ENCODE measurements at regions not wholly inside any gene's neighbourhood (a gene's known extent, or its start where the extent isn't known, plus 50 kb on each side); places are given as distances from the start of the nearest gene placed in this dataset.

DNA sequence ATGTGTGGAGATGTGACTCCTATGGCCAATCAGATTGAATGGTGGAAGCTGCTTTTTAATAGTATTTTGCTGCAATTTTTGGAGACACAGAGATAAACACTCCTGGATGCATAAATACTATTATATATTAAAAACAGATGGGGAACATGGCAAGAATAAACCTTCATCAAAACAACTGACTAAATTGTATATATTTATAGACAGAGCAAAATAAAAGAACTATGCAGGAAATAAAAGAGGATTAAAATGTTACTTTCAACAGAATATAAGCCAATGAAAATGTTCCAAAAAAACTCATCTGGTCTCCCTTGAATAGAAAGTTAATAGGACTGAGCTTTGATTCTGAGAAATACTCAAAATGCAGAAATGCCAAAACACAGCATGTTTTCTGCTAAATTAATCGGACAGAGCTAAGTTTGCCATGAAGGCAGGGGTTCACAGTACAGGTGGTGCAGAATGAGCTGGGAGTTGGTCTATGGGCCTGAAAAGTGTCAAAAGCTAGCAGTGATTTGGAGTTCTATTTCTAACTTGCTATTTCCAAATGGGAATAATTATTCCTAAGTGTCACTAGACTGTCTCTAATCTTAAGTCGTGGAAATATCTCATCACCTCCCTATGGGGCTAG, 227.2 kb downstream of the CNTN3 start:
- TF ChIP-seq EZH2phosphoT487 (IDR thresholded peaks at IDR 0.05; ENCODE audit: insufficient read depth, low read depth), result no peak
- TF ChIP-seq EZH2 (IDR thresholded peaks at IDR 0.05; ENCODE audit: insufficient read depth, poor library complexity, severe bottlenecking), result no peak

Measured in GM23248 (cell line).